Fibroblast of lung (primary cell): ENCODE measurements at regions not wholly inside any gene's neighbourhood (a gene's known extent, or its start where the extent isn't known, plus 50 kb on each side); places are given as distances from the start of the nearest gene placed in this dataset.
A peak's percentile ranks its signal among the peaks of the same experiment; 100 is the strongest.

Source experiments
- DNase-seq, 2 donors: peaks; one replicate each; pipeline versions ENCODE4 v3.0.0 to v3.0.0-alpha.2; 2010; ENCODE audit warnings: low read depth in 2 of 2
- H2AFZ ChIP-seq: 2 replicates; pipeline ENCODE4 v1.5.1; 2012; ENCODE audit warnings: low read length, control low read depth, inconsistent platforms
- H3K27ac ChIP-seq: 2 replicates; pipeline ENCODE4 v1.5.1; 2011; ENCODE audit warnings: low read length, control low read depth; ENCODE audit not compliant: insufficient read depth
- H3K27me3 ChIP-seq: 2 replicates; pipeline ENCODE4 v1.5.1; 2011; ENCODE audit warnings: mild to moderate bottlenecking, low read length; ENCODE audit not compliant: control insufficient read depth, insufficient read depth
- H3K36me3 ChIP-seq: 2 replicates; pipeline ENCODE4 v1.5.1; 2011; ENCODE audit warnings: low read length; ENCODE audit not compliant: control insufficient read depth, insufficient read depth
- H3K4me1 ChIP-seq: 2 replicates; pipeline ENCODE4 v1.5.1; 2011; ENCODE audit warnings: low read length; ENCODE audit not compliant: control insufficient read depth, insufficient read depth; ENCODE audit errors: extremely low read depth
- H3K4me2 ChIP-seq: 2 replicates; pipeline ENCODE4 v1.5.1; 2011; ENCODE audit warnings: low read length, control low read depth; ENCODE audit not compliant: insufficient read depth; ENCODE audit errors: extremely low read depth
- H3K4me3 ChIP-seq, 4 experiments: fragments of 200-600 bp in 1 of 4; sonication (generic) in 1 of 4; replicated peaks in 1 of 4; 2 replicates each; pipeline ENCODE4 v1.5.1; 2011 to 2016; ENCODE audit warnings: low read length in 4 of 4, low read depth in 3 of 4, mild to moderate bottlenecking in 3 of 4, control low read depth in 2 of 4, inconsistent platforms in 1 of 4, mixed read lengths in 1 of 4; ENCODE audit not compliant: insufficient read depth in 1 of 4; ENCODE audit errors: control extremely low read depth in 1 of 4
- H3K79me2 ChIP-seq: 2 replicates; pipeline ENCODE4 v1.5.1; 2012; ENCODE audit warnings: mild to moderate bottlenecking, low read length, inconsistent platforms; ENCODE audit not compliant: control insufficient read depth, insufficient read depth
- H3K9ac ChIP-seq: 2 replicates; pipeline ENCODE4 v1.5.1; 2011; ENCODE audit warnings: mild to moderate bottlenecking, low read length, control low read depth; ENCODE audit not compliant: insufficient read depth
- H3K9me3 ChIP-seq: 2 replicates; pipeline ENCODE4 v1.5.1; 2012; ENCODE audit warnings: low read depth, low read length; ENCODE audit not compliant: control insufficient read depth, insufficient read depth
- H4K20me1 ChIP-seq: 2 replicates; pipeline ENCODE4 v1.5.1; 2011; ENCODE audit warnings: low read length; ENCODE audit not compliant: control insufficient read depth, insufficient read depth; ENCODE audit errors: extremely low read depth
- EZH2 ChIP-seq: IDR thresholded peaks from 2 replicates; pipeline ENCODE4 v1.5.1; 2012; ENCODE audit warnings: low read length, control low read depth, mild to moderate bottlenecking; ENCODE audit errors: missing control alignments
- TF ChIP-seq, protein P1 (sequence below), 2 donors: IDR thresholded peaks in 1 of 2; conservative IDR thresholded peaks in 1 of 2; 1 replicate in 1 of 2; 2 replicates in 1 of 2; pipeline ENCODE4 v1.5.1; 2011 to 2012; ENCODE audit warnings: low read length in 2 of 2, control low read depth in 1 of 2, inconsistent platforms in 1 of 2, low read depth in 1 of 2, mild to moderate bottlenecking in 1 of 2

DNA sequence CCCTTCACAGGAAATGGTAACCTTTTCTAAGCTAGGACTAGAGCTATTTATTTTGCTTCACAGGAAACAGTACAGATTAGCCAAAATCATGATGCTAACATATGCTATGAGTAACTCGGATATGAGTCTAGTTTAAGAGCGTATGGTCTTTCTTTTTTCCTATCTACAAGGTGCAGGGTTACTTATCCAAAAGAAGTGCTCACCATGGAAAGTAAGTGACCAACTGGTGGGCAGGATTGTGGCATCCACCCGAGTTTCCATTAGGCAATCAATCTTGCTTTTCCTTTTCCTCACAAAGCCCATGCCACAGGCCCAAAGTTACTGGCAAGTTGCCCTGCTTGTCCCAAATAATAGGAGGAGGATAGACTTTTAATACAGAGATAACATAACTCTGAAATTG lies 765.1 kb upstream of the POM121L12 start:
- Histone ChIP-seq H3K4me1 (no peaks in the 10 kb centered on the region), H3K9ac (no peak overlapping the region), H3K27me3 (no peaks in the 10 kb centered on the region), H2AFZ (no peak overlapping the region), H3K4me2 (no peak overlapping the region), H3K9me3 (no peaks in the 10 kb centered on the region), H3K79me2 (no peaks in the 10 kb centered on the region), H3K4me3 (no peak overlapping the region), H4K20me1 (no peaks in the 10 kb centered on the region), H3K36me3 (no peaks in the 10 kb centered on the region), H3K27ac (no peak overlapping the region)
- peak in 1 of 2 donors; percentile 3 for DNase-seq
- TF ChIP-seq, protein P1, sequence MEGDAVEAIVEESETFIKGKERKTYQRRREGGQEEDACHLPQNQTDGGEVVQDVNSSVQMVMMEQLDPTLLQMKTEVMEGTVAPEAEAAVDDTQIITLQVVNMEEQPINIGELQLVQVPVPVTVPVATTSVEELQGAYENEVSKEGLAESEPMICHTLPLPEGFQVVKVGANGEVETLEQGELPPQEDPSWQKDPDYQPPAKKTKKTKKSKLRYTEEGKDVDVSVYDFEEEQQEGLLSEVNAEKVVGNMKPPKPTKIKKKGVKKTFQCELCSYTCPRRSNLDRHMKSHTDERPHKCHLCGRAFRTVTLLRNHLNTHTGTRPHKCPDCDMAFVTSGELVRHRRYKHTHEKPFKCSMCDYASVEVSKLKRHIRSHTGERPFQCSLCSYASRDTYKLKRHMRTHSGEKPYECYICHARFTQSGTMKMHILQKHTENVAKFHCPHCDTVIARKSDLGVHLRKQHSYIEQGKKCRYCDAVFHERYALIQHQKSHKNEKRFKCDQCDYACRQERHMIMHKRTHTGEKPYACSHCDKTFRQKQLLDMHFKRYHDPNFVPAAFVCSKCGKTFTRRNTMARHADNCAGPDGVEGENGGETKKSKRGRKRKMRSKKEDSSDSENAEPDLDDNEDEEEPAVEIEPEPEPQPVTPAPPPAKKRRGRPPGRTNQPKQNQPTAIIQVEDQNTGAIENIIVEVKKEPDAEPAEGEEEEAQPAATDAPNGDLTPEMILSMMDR (conservative IDR thresholded peaks at IDR 0.05 in 1 of 2, IDR thresholded peaks at IDR 0.05 in 1 of 2; ENCODE audit: low read depth in 1 of 2, low read length in 2 of 2) = no peak
- TF ChIP-seq EZH2 = no peak

DNA sequence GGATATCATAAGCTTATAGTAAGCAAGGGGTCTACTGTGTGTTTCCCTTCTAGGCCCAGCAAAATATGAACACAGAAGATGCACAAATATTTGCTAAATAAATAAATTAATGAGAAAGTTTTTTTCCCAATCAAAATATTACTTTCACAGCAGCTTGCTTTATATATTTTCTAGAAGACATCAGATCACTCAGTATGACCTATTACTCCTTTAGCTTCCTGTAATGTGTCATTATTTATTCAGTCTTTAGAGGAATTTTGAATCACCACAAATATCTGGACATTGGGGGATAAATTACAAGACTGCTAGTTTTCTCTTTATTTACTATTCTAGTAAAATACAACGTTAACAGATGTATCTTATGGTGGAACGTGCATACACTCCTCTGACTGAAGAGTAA lies 765.8 kb upstream of the POM121L12 start:
- no peak overlapping the region for H2AFZ ChIP-seq
- no peaks in the 10 kb centered on the region for H3K27me3 ChIP-seq
- no peaks in the 10 kb centered on the region for H4K20me1 ChIP-seq
- H3K9ac ChIP-seq = no peak overlapping the region
- H3K4me3 ChIP-seq = no peak overlapping the region
- H3K36me3 ChIP-seq = no peaks in the 10 kb centered on the region
- DNase-seq = no peak
- H3K9me3 ChIP-seq = no peaks in the 10 kb centered on the region
- no peak overlapping the region for H3K27ac ChIP-seq
- TF ChIP-seq, protein P1 (conservative IDR thresholded peaks at IDR 0.05 in 1 of 2, IDR thresholded peaks at IDR 0.05 in 1 of 2; ENCODE audit: low read depth in 1 of 2, low read length in 2 of 2) = no peak
- no peak for TF ChIP-seq EZH2
- no peak overlapping the region for H3K4me2 ChIP-seq
- H3K4me1 ChIP-seq = no peaks in the 10 kb centered on the region
- no peaks in the 10 kb centered on the region for H3K79me2 ChIP-seq

DNA sequence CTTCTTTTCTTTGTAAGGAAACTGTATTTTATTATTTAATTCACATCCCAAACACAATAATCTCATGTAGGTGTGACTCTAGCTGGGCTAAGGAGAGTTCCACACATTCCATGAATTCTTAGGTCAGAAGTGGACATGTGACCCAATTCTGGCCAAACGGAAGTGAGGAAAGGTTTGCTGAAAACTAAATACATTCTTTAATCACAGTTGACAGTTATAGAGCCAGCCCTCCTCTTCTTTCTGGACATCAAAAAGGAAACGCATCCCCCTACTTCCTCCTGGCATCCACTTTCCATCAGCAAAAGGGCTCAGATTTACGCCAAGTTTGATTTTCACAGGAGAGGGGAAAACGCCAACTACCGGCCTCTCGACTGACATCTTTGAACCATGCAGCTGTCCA lies 774.4 kb upstream of the POM121L12 start:
- Histone ChIP-seq H3K79me2 (no peaks in the 10 kb centered on the region), H3K27me3 (no peaks in the 10 kb centered on the region), H3K9me3 (no peaks in the 10 kb centered on the region), H3K36me3 (no peaks in the 10 kb centered on the region), H2AFZ (no peak overlapping the region), H3K9ac (no peak overlapping the region), H3K27ac (no peak overlapping the region), H3K4me2 (no peak overlapping the region), H3K4me3 (no peak overlapping the region), H3K4me1 (no peaks in the 10 kb centered on the region), H4K20me1 (no peaks in the 10 kb centered on the region)
- no peak for TF ChIP-seq EZH2
- TF ChIP-seq, protein P1 (conservative IDR thresholded peaks at IDR 0.05 in 1 of 2, IDR thresholded peaks at IDR 0.05 in 1 of 2; ENCODE audit: low read depth in 1 of 2, low read length in 2 of 2) = no peak
- no peak for DNase-seq
